ENCODE measurements at regions not wholly inside any gene's neighbourhood (a gene's known extent, or its start where the extent isn't known, plus 50 kb on each side); places are given as distances from the start of the nearest gene placed in this dataset.

- TF ChIP-seq, protein P1, sequence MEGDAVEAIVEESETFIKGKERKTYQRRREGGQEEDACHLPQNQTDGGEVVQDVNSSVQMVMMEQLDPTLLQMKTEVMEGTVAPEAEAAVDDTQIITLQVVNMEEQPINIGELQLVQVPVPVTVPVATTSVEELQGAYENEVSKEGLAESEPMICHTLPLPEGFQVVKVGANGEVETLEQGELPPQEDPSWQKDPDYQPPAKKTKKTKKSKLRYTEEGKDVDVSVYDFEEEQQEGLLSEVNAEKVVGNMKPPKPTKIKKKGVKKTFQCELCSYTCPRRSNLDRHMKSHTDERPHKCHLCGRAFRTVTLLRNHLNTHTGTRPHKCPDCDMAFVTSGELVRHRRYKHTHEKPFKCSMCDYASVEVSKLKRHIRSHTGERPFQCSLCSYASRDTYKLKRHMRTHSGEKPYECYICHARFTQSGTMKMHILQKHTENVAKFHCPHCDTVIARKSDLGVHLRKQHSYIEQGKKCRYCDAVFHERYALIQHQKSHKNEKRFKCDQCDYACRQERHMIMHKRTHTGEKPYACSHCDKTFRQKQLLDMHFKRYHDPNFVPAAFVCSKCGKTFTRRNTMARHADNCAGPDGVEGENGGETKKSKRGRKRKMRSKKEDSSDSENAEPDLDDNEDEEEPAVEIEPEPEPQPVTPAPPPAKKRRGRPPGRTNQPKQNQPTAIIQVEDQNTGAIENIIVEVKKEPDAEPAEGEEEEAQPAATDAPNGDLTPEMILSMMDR (IDR thresholded peaks at IDR 0.05) = no peak
Measured at GRCh38 chr4:60579335-60579734, 620.8 kb upstream of the ADGRL3 start.

DNA sequence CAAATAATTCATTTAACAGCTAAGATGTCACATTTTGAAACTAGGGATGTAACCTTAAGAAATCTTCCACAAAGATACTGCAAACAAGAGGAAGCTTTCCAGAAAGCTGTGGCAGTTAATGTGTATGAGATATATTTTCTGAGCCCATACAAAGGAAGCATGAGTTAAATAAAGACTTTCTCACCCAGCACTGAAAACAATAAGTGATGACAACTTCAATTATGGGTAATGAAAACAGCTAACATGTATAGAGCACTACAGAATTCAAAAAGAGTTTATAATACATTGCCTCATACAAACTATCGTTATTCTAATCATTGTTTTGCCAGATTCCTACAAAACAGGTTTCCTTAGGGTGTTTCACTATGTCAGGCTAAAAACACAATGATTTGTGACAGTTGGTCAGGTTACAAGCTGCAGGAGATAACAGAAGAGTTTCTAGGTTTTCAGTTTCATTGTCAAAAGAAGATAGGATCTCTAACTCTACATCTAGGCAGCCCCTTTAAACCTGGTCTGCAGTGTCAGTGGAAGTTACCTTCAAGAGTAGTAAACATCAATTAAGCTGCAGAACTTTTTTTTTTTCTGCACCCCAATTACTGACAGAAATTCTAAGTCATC is 618.1 kb upstream of the ADGRL3 start:
- TF ChIP-seq, protein P1 (IDR thresholded peaks at IDR 0.05) = no peak

DNA sequence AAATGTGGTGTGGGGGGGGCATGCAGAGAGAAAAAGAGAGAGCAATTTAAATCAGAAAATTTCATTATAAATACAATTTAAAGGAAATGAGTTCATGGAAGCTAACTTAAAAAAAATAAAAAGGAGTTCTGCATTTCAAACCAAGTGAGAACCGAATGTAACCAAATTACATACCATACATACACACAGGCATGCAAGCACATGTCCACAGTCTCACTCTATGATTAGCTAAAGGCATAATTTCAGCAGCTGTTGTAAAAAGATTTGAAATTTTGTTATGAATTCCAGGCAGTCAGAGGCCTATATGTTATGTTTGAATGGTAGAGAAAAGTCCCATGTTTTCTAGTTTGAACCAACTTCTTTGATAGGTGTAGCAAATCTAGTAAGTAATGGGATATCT is 611.6 kb upstream of the ADGRL3 start:
- TF ChIP-seq, protein P1 (IDR thresholded peaks at IDR 0.05) = no peak

- TF ChIP-seq, protein P1 (IDR thresholded peaks at IDR 0.05) = no peak
Measured at GRCh38 chr4:60589425-60589824, 610.7 kb upstream of the ADGRL3 start.

- TF ChIP-seq, protein P1 (IDR thresholded peaks at IDR 0.05) = no peak
Measured at GRCh38 chr4:60590116-60590515, 610.0 kb upstream of the ADGRL3 start.

DNA sequence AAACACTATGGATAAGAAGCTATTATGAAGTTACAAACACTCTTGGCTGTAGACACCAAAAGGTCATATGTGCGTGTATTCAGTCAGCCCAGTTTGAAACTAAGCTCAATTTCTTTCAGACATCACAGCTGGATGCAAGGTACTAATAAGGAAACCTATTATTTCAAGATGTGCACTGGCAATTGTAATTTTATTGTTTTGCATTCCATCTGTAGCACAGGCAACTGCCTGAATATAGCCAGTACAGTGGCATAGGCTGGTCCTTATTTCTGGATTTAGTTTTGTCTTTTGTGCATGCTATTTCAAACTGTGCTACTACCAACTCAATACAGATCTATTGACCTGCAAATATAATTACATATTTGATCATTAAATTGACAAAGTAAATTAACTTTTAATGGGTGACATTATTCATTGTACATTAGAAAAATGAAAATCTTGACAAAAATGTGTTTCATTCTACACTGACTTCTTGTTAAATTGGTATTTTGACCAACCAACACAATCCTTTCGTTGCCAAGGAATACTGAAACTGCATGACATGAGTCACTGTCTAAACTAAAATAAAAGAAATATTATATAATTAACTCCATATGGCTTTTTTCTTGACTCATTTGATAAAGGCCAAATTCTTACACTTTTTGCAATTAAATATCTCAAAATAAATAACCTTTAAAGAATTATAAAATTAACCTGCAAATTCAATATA is 594.3 kb upstream of the ADGRL3 start:
- TF ChIP-seq, protein P1 (IDR thresholded peaks at IDR 0.05) = no peak

GRCh38 chr4:60611762-60612496 is 588.2 kb upstream of the ADGRL3 start:
- TF ChIP-seq, protein P1 (IDR thresholded peaks at IDR 0.05) = no peak
